GF-D8 (cell line): ENCODE measurements at regions not wholly inside any gene's neighbourhood (a gene's known extent, or its start where the extent isn't known, plus 50 kb on each side); places are given as distances from the start of the nearest gene placed in this dataset.
A peak's percentile ranks its signal among the peaks of the same experiment; 100 is the strongest.
"Not testable (repeated sequence)": the region's sequence is repeated elsewhere in the genome, so short reads cannot be mapped to it uniquely, and the experiment has no call there.

Experiments
- DNase-seq: peaks from one replicate; lab custom pipeline; 2025; lab: John Stamatoyannopoulos, UW

DNA sequence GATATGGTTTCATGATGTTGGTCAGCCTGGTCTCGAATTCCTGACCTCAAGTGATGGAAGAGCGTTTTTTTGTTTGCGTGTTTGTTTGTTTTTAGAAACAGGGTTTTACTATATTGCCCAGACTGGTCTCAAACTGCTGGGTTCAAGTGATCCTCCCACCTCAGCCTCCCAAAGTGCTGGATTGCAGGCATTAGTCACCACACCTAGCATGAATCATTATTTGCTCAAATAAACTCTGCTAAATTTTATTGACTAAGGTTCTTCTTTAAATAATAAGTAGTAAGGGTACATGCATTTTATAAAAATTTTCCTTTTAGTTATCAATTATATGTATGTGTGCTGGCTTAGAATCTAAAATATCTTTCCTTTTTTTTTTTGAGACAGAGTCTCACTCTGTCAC lies 52.9 kb downstream of the ZBTB9 start:
- DNase-seq: no peak

- DNase-seq: peak; percentile 21
Observed at GRCh38 chr6:33508935-33509926, 54.9 kb downstream of the ZBTB9 start.

DNA sequence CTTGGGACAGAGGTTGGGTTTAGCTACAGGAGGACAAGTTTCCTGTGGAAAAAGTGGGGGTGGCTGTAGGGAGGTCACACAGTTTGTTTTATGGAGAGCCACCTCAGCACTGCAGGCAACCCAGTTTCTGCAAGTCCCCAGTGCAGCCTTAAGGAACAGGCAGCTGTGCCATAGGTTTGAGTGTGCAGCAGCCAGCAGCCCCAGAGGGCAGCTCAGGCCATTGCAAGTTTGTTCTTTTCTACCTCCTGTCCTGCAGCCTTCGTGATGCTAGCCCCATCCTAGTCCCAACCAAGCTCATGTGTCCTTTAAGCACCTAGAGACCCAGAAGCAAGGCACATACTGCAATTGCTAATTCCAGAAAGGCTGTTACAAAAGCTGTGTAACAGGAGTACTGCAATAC lies 58.8 kb downstream of the ZBTB9 start:
- DNase-seq: no peak

GRCh38 chr6:33516726-33517125 lies 62.4 kb downstream of the ZBTB9 start:
- no peak for DNase-seq

- not testable (repeated sequence) for DNase-seq
Observed at GRCh38 chr6:33520636-33521488, 59.2 kb downstream of the BAK1 start.

GRCh38 chr6:33521489-33522091 lies 58.5 kb downstream of the BAK1 start:
- DNase-seq: no peak
